SK-N-MC (cell line): ENCODE measurements at regions not wholly inside any gene's neighbourhood (a gene's known extent, or its start where the extent isn't known, plus 50 kb on each side); places are given as distances from the start of the nearest gene placed in this dataset.

Experiments
- DNase-seq: peaks from one replicate; pipeline ENCODE4 v3.0.0-alpha.2; 2011; ENCODE audit warnings: low read depth, low spot score
- H3K27ac ChIP-seq: fragments of 200-600 bp; sonication (generic); 2 replicates; pipeline ENCODE4 v1.5.1; 2016; ENCODE audit warnings: mixed run types
- H3K36me3 ChIP-seq: fragments of 200-600 bp; sonication (generic); 2 replicates; pipeline ENCODE4 v1.6.1; 2017; ENCODE audit warnings: antibody characterized with exemption, low read length, mixed read lengths; ENCODE audit not compliant: insufficient read depth
- H3K4me3 ChIP-seq: fragments of 200-600 bp; sonication (generic); 2 replicates; pipeline ENCODE4 v1.5.1; 2016
- H3K9ac ChIP-seq: fragments of 200-600 bp; sonication (generic); 2 replicates; pipeline ENCODE4 v1.8.0; 2017; ENCODE audit warnings: mixed run types, mixed read lengths; ENCODE audit not compliant: insufficient read length
- H3K9me3 ChIP-seq: fragments of 200-600 bp; sonication (generic); 2 replicates; pipeline ENCODE4 v1.6.1; 2017; ENCODE audit warnings: low read depth, mild to moderate bottlenecking, antibody characterized with exemption, low read length, moderate library complexity, mixed read lengths
- EZH2 ChIP-seq: fragments of 200-600 bp; sonication (generic); IDR thresholded peaks from one replicate; pipeline ENCODE4 v1.6.1; 2017; ENCODE audit warnings: antibody characterized with exemption
- FOXP2 ChIP-seq: optimal IDR thresholded peaks from 2 replicates; pipeline ENCODE3; 2011; ENCODE audit warnings: mild to moderate bottlenecking, moderate library complexity; ENCODE audit not compliant: insufficient read depth; ENCODE audit errors: extremely low read length, control extremely low read depth
- POLR2AphosphoS5 ChIP-seq: IDR thresholded peaks from 2 replicates; pipeline ENCODE4 v1.6.1; 2012; ENCODE audit warnings: mild to moderate bottlenecking, low read depth, low read length, borderline replicate concordance

DNA sequence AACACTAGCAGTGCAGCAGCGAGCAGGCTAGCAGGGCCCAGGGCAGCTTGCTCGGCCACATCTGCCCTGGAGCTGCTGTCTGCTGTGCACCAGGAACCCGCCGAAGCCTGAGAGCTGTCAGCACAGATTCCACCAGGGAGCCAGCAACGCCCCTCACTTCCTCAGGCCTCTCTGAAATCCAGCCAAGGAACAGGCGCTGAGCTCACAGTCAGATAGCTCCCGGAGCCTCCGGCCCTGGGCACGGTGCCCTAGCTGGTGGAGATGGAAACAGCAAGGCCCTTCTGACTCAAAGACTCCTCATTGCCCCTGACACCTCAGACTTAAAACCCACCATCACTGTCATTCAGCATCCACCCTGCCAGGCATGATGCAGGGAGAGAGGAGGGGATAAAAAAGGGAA is 839.4 kb downstream of the MAFB start:
- no peaks in the 10 kb centered on the region for H3K36me3 ChIP-seq
- peak overlapping the region; percentile 73 for H3K27ac ChIP-seq

DNA sequence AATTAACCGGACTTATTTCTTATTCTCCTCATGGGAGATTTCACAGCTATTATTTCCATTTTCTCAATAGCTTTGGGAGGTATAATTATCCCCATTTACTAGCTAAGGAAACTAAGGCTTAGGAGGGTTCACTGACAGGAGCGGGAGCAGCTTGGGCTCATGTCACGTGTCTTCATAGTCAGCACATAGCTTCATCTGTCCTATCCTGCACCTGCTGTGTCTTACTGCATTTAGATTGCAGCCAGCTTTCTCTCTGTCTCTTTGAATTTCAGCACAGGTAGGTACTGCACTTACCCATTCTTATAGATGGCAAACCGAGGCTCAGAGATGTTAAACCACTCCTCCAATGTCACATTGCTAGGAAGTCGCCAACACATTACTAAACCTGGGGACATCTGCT is 839.9 kb downstream of the MAFB start:
- Histone ChIP-seq H3K9ac (no peak overlapping the region), H3K9me3 (no peaks in the 10 kb centered on the region), H3K4me3 (peak overlapping the region; percentile 39; the same call in 1 of the 2 replicates), H3K27ac (no peak overlapping the region), H3K36me3 (no peaks in the 10 kb centered on the region)
- DNase-seq = no peak
- TF ChIP-seq EZH2 (no peak), POLR2AphosphoS5 (no peak), FOXP2 (no peak)

More for the DNA sequence above, 839.4 kb downstream of the MAFB start:
- Histone ChIP-seq H3K4me3 (peak overlapping the region; percentile 39; the same call in 1 of the 2 replicates), H3K9me3 (no peaks in the 10 kb centered on the region), H3K9ac (no peak overlapping the region)
- TF ChIP-seq POLR2AphosphoS5 (0 out of 2 replicates have a peak, but pooled peaks have one; percentile 16), FOXP2 (no peak)
- no peak for DNase-seq

DNA sequence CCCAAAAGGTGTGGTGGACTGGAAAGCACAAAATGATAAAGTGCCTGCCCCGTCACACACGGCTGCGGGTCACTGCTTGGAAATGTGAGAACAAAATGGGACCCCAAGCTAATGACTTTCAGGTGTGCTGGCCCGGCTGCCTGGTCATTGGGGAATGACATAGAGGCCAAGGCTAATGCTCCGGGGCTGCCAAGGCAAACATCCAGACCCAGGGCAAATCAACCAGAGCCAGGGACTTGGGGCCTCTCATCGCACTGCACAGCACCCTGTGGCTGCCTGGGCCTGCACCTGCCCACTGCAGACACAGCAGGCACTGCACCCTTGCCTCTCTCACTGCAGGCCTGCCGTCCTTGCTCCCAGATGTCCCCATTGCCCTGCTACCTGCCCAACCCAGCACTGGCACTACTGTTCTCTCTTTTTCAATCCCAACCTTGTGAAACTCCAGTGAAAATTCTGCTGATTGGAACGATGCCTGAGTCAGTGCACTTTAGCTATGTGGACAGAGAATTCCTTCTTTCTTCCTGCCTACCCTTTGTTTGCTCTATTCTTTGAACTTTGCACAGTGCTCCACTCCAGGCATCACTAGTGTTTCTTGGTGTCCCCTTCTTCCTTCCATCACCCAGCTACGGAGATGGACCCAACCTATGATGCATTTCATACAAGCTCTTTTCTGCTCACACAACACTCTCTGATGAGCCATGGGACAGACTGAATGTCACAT is 849.5 kb downstream of the MAFB start:
- DNase-seq = no peak
- no peak overlapping the region for H3K27ac ChIP-seq
- no peaks in the 10 kb centered on the region for H3K36me3 ChIP-seq
- TF ChIP-seq FOXP2 (no peak), POLR2AphosphoS5 (no peak), EZH2 (no peak)
- no peak overlapping the region for H3K4me3 ChIP-seq
- no peaks in the 10 kb centered on the region for H3K9me3 ChIP-seq
- no peak overlapping the region for H3K9ac ChIP-seq

DNA sequence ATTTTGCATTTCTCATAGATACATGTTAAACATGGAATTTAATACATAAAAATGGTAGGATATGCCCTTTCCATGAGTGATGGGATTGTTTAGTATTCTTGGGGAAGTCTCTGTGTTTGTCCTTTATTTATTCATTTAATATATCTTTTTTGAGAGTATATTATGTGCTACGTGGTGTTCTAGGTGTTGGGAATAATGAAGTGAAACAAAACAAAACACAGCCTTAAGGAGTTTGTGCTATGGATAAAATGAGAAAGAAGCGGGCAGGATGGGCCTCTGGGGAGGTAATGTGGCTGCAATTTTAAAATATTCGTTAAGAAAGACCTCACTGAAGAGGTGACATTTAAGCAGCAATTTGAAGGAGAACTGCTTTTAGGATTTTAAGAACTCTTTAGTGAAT is 851.5 kb downstream of the MAFB start:
- TF ChIP-seq POLR2AphosphoS5 (no peak), FOXP2 (no peak), EZH2 (no peak)
- Histone ChIP-seq H3K9ac (no peak overlapping the region), H3K4me3 (no peak overlapping the region), H3K36me3 (no peaks in the 10 kb centered on the region), H3K27ac (no peak overlapping the region), H3K9me3 (no peaks in the 10 kb centered on the region)
- no peak for DNase-seq

DNA sequence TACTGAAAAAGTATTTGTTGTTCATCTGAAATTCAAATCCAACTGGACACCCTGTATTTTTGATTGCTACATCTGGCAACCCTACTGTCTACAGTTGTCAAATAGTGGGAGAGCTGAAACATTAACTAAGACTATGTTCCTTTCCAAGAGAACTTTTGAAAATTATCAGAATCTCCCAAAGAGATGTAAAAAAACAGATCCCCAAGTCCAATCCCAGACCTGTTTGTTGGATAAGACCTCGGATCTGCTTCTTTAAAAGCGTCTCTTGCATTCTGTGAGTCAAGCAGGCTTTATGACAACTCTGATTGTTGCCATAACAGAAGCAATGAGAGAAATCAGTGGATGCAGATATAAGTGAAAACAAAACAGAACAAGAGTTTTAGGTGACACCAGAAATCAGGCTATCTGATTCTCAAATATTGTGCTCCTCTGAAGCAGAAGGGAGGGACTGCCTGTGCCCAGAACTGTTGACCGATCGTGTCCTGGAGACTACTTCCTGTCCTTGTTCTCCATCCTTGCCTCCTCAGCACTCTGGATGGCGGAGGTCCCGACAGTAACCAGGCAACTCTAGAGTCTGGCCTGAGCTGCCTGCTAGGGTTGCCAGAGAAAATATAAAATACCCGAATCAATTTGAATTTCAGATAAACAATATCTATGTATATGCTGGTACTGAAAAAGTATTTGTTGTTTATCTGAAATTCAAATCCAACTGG is 853.8 kb downstream of the MAFB start:
- no peaks in the 10 kb centered on the region for H3K9me3 ChIP-seq
- no peak for TF ChIP-seq POLR2AphosphoS5
- TF ChIP-seq FOXP2 = no peak
- no peak for TF ChIP-seq EZH2
- H3K4me3 ChIP-seq = no peak overlapping the region

DNA sequence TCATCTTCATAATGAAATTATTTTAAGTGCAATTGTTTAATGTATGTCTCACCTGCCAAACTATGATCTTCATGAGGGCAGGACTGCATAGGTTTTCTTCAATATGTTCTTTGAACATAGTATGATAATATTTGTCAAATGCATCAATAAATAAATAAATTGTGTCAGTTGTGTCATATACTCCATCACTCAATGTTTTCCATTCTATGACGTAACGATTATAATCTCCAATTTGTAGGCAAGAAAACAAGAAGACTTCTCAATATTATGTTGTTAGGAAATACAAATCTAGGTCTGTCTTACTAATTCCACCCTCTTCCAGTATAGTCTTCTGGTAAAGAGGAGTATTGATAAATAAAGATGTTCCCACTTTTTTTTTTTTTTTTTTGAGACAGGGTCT is 858.1 kb downstream of the MAFB start:
- Histone ChIP-seq H3K27ac (no peak overlapping the region), H3K9me3 (no peaks in the 10 kb centered on the region), H3K4me3 (peak overlapping the region; percentile 71), H3K36me3 (no peaks in the 10 kb centered on the region), H3K9ac (no peak overlapping the region)
- no peak for DNase-seq
- no peak for TF ChIP-seq POLR2AphosphoS5
- TF ChIP-seq FOXP2 = no peak
- TF ChIP-seq EZH2 = no peak

More for the DNA sequence above, 853.8 kb downstream of the MAFB start:
- no peak overlapping the region for H3K27ac ChIP-seq
- no peaks in the 10 kb centered on the region for H3K36me3 ChIP-seq
- no peak overlapping the region for H3K9ac ChIP-seq
- DNase-seq = no peak

DNA sequence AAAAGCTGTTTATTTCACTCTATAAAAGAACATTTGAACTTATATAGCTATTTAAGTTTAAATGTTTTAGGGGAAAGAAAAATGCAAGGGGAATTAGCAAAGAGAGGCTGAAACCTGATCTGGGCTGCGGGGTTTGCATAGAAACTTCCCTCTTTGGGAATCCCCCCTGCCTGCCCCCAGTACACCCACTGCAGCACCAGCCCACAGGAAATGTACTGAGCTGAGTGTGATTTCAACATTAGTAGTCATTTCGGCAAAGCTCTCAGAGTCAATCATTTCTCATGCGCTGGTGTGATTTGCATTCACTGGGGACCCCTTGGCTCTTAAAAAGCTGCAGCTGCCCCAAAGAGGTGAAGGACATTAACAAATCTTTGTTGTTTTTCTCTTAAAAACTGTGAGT is 859.4 kb downstream of the MAFB start:
- Histone ChIP-seq H3K9ac (peak overlapping the region; percentile 60), H3K27ac (peak overlapping the region; percentile 94), H3K36me3 (no peaks in the 10 kb centered on the region), H3K4me3 (peak overlapping the region; percentile 71), H3K9me3 (no peaks in the 10 kb centered on the region)
- TF ChIP-seq EZH2 (no peak), POLR2AphosphoS5 (0 out of 2 replicates have a peak, but pooled peaks have one; percentile 32), FOXP2 (no peak)
- DNase-seq = no peak

DNA sequence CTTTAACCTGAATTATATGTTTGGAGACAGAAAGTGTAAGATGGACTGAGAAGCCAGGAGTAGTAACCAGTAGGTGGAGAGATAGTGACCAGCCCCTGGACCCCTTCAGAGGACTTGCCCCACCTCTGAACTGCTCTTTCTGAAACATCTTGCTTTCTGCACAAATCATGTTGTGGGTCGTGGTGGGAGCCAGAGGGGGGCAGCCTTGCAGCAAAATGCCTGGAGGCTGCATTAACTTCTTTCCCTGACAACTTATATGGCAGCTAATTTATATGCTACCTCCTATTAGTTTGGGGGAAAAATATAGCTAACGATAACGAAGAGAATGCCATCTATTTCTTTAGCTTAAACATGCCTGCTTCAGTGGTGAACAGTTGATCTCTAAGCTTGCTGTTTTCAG is 859.8 kb downstream of the MAFB start:
- Histone ChIP-seq H3K27ac (peak overlapping the region; percentile 94), H3K4me3 (peak overlapping the region; percentile 71), H3K9me3 (no peaks in the 10 kb centered on the region), H3K36me3 (no peaks in the 10 kb centered on the region), H3K9ac (peak overlapping the region; percentile 60)
- peak; percentile 69 for DNase-seq
- 0 out of 2 replicates have a peak, but pooled peaks have one; percentile 1 for TF ChIP-seq POLR2AphosphoS5
- no peak for TF ChIP-seq EZH2
- TF ChIP-seq FOXP2 = peak; percentile 6

DNA sequence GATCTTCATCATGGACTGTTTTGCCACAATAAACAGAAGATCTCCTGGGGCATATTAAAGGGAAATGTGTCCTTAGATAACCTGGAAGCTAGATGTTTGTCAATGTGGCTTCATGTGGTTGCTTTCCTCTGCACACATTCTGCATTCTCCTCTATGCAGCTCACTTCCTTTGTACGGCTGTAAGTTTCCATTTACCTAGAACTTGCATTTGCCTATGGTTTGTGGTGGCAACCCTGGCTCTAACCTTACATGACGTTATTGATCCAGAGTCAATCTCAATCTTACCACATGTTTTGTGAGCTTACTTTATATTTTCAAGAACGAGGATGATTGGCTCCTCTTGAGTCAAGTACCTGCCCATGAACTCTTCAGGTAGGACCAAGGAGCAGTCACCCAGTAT is 863.1 kb downstream of the MAFB start:
- no peak overlapping the region for H3K27ac ChIP-seq
- DNase-seq = no peak
- no peaks in the 10 kb centered on the region for H3K36me3 ChIP-seq
- no peaks in the 10 kb centered on the region for H3K9me3 ChIP-seq
- no peak overlapping the region for H3K9ac ChIP-seq
- TF ChIP-seq POLR2AphosphoS5 (no peak), FOXP2 (no peak), EZH2 (no peak)
- no peak overlapping the region for H3K4me3 ChIP-seq
